ENCODE measurements at regions not wholly inside any gene's neighbourhood (a gene's known extent, or its start where the extent isn't known, plus 50 kb on each side); places are given as distances from the start of the nearest gene placed in this dataset.

GRCh38 chr6:119791736-119792135, 442.2 kb upstream of the MAN1A1 start:
- Histone ChIP-seq H2AFZ (ENCODE audit: low read length) (no peak overlapping the region; the same call in 1 of the 2 replicates), H4K91ac (replicated peaks; ENCODE audit: insufficient read length, low read length) (no peak overlapping the region), H3K9ac (replicated peaks in 1 of 4; ENCODE audit: extremely low read depth in 1 of 4, low read depth in 3 of 4, low read length in 3 of 4) (no peak overlapping the region), H4K5ac (ENCODE audit: insufficient read length, low read depth, low read length) (no peak overlapping the region), H4K8ac (ENCODE audit: extremely low read depth, insufficient read depth, low read length) (no peak overlapping the region), H3K14ac (ENCODE audit: insufficient read length) (no peak overlapping the region), H3K79me2 (ENCODE audit: control insufficient read depth in 1 of 2, insufficient read depth in 2 of 2, low read length in 2 of 2) (no peaks in the 10 kb centered on the region), H2AK5ac (ENCODE audit: low read depth, low read length) (no peak overlapping the region), H2BK5ac (ENCODE audit: low read depth, low read length) (no peak overlapping the region), H3K36me3 (ENCODE audit: control insufficient read depth in 2 of 4, insufficient read depth in 4 of 4, low read length in 3 of 4) (no peaks in the 10 kb centered on the region), H3K79me1 (ENCODE audit: low read depth, low read length) (no peaks in the 10 kb centered on the region), H2BK15ac (ENCODE audit: low read length) (no peak overlapping the region), H3K4me3 (ENCODE audit: extremely low read depth in 1 of 4, insufficient read depth in 2 of 4, low read depth in 3 of 4, low read length in 4 of 4) (no peak overlapping the region), H2BK120ac (replicated peaks; ENCODE audit: low read depth, low read length) (no peak overlapping the region), H3K23me2 (ENCODE audit: low read depth, low read length) (no peaks in the 10 kb centered on the region), H3K27me3 (replicated peaks in 1 of 4; ENCODE audit: control insufficient read depth in 3 of 4, extremely low read depth in 1 of 4, insufficient read depth in 3 of 4, low read length in 3 of 4) (no peaks in the 10 kb centered on the region), H3K4me1 (replicated peaks in 1 of 4; ENCODE audit: control insufficient read depth in 3 of 4, insufficient read depth in 4 of 4, low read length in 3 of 4) (peaks cover 0 to 2% (median 0%) of the 10 kb centered on the region in 4 experiments; a peak in 1 of 7 replicates), H3K18ac (ENCODE audit: extremely low read depth, low read length) (no peak overlapping the region), H3K9me3 (ENCODE audit: insufficient read depth in 2 of 2, low read depth in 1 of 2, low read length in 1 of 2) (0 out of 4 replicates have a peak, but pooled peaks cover 0 to 3% of the 10 kb centered on the region in 2 experiments), H2BK20ac (ENCODE audit: low read length) (no peak overlapping the region), H3K4me2 (ENCODE audit: insufficient read depth in 1 of 2, low read depth in 2 of 2, low read length in 2 of 2) (no peak overlapping the region), H3K56ac (replicated peaks; ENCODE audit: insufficient read length, low read depth, low read length) (no peak overlapping the region), H4K20me1 (replicated peaks in 1 of 2; ENCODE audit: control insufficient read depth in 1 of 2, insufficient read depth in 2 of 2, low read length in 2 of 2) (no peaks in the 10 kb centered on the region), H3K23ac (ENCODE audit: insufficient read length) (no peak overlapping the region), H3K4ac (replicated peaks; ENCODE audit: insufficient read length, low read depth, low read length) (no peak overlapping the region), H2BK12ac (ENCODE audit: low read depth, low read length) (no peak overlapping the region), H3K27ac (ENCODE audit: low read depth, low read length) (no peak overlapping the region)
- 89% methylated on average over 1 of the region's 1 CpG; no CpG with 5 or more reads in 1 of the 2 experiments for WGBS, 2 experiments (ENCODE audit: extremely low coverage in 1 of 2, insufficient coverage in 1 of 2, insufficient read length in 1 of 2, insufficient replicate concordance in 2 of 2, low coverage in 1 of 2, low lambda C conversion rate in 2 of 2, missing lambda C conversion rate in 1 of 2)
- ChIA-PET CTCF (ENCODE audit: partially characterized antibody) (interaction anchor here (1.4 kb wide), 1 partner anchor 9 kb away, joined by 3 read pairs; no protein-coding TSS in a partner anchor), POLR2A (ENCODE audit: partially characterized antibody) (no interaction called here)
- TF ChIP-seq KDM5A (IDR thresholded peaks at IDR 0.05; ENCODE audit: low read length): no peak
- no peak for TF ChIP-seq BCL11A (IDR thresholded peaks at IDR 0.05; ENCODE audit: low read depth in 2 of 2, low read length in 2 of 2)
- TF ChIP-seq CBX8 (IDR thresholded peaks at IDR 0.05; ENCODE audit: borderline replicate concordance, low read depth, low read length): no peak
- no peak for TF ChIP-seq KDM1A (IDR thresholded peaks at IDR 0.05; ENCODE audit: borderline replicate concordance, low read length)
- TF ChIP-seq CHD2 (IDR thresholded peaks at IDR 0.05; ENCODE audit: low read length): no peak
- no peak for TF ChIP-seq TCF12 (IDR thresholded peaks at IDR 0.05; ENCODE audit: low read depth, low read length)
- TF ChIP-seq YY1 (IDR thresholded peaks at IDR 0.05; ENCODE audit: low read depth, low read length): no peak
- TF ChIP-seq JUND (IDR thresholded peaks at IDR 0.05; ENCODE audit: low read length): no peak
- no peak for TF ChIP-seq MAFK (IDR thresholded peaks at IDR 0.05; ENCODE audit: low read depth, low read length)
- no peak for TF ChIP-seq SAP30 (IDR thresholded peaks at IDR 0.05; ENCODE audit: insufficient read depth, insufficient replicate concordance, low read length)
- TF ChIP-seq RAD21 (IDR thresholded peaks at IDR 0.05 in 1 of 2, conservative IDR thresholded peaks at IDR 0.05 in 1 of 2; ENCODE audit: low read depth in 2 of 2, low read length in 2 of 2): no peak
- no peak for DNase-seq (ENCODE audit: low read depth in 1 of 2, low spot score in 2 of 2)
- FAIRE-seq: no peak
